HEK293 (cell line): ENCODE measurements at regions not wholly inside any gene's neighbourhood (a gene's known extent, or its start where the extent isn't known, plus 50 kb on each side); places are given as distances from the start of the nearest gene placed in this dataset.

Experiments
- CTCF ChIA-PET: fragments of 350-600 bp; formaldehyde crosslinking; extraction: SDS; loops from one replicate; lab custom pipeline; 2021; ENCODE audit warnings: antibody characterized with exemption; lab: Yijun Ruan, JAX
- POLR2A ChIA-PET: fragments of 300-600 bp; formaldehyde crosslinking; extraction: SDS; loops from one replicate; lab custom pipeline; 2020; ENCODE audit warnings: antibody characterized with exemption, inconsistent platforms; lab: Yijun Ruan, JAX
- H3K27ac ChIP-seq: fragments of 200-500 bp; sonication (Bioruptor generic); 2 replicates; pipeline ENCODE4 v1.5.1; 2014; ENCODE audit warnings: low read depth, low read length, control low read depth, inconsistent platforms; ENCODE audit errors: extremely low read depth
- H3K36me3 ChIP-seq, 2 experiments: fragments of 200-500 bp in 1 of 2; sonication (Bioruptor generic) in 1 of 2; 1 replicate in 1 of 2; 2 replicates in 1 of 2; pipeline ENCODE4 v1.5.1; 2014 to 2017; ENCODE audit warnings: inconsistent platforms in 2 of 2, low read length in 2 of 2; ENCODE audit not compliant: control insufficient read depth in 2 of 2, insufficient read depth in 1 of 2
- H3K4me1 ChIP-seq: fragments of 200-500 bp; sonication (Bioruptor generic); 2 replicates; pipeline ENCODE4 v1.5.1; 2014; ENCODE audit warnings: mild to moderate bottlenecking, low read length, inconsistent platforms; ENCODE audit not compliant: control insufficient read depth, insufficient read depth
- H3K4me3 ChIP-seq: 2 replicates; pipeline ENCODE4 v1.5.1; 2011; ENCODE audit warnings: low read depth, mild to moderate bottlenecking, control low read depth, low read length, moderate library complexity
- H3K9me3 ChIP-seq: fragments of 200-500 bp; sonication (Bioruptor generic); 2 replicates; pipeline ENCODE4 v1.5.1; 2014; ENCODE audit warnings: low read depth, low read length, inconsistent platforms; ENCODE audit not compliant: control insufficient read depth, insufficient read depth
- KLF8 ChIP-seq: fragments of 450-650 bp; formaldehyde crosslinking; IDR thresholded peaks from 2 replicates; pipeline ENCODE4 v1.5.1; 2016; ENCODE audit warnings: missing biosample characterization, missing genetic modification characterization
- ZBTB8A ChIP-seq: fragments of 450-650 bp; formaldehyde crosslinking; IDR thresholded peaks from 2 replicates; pipeline ENCODE4 v1.5.1; 2016; ENCODE audit warnings: missing biosample characterization, missing genetic modification characterization
- ZEB2 ChIP-seq: fragments of 450-650 bp; formaldehyde crosslinking; IDR thresholded peaks from 2 replicates; pipeline ENCODE4 v1.5.1; 2016; ENCODE audit warnings: missing biosample characterization, missing genetic modification characterization
- ZFP41 ChIP-seq: fragments of 450-650 bp; formaldehyde crosslinking; IDR thresholded peaks from 2 replicates; pipeline ENCODE4 v1.5.1; 2016; ENCODE audit warnings: missing biosample characterization, missing genetic modification characterization, borderline replicate concordance
- ZNF169 ChIP-seq: fragments of 450-650 bp; formaldehyde crosslinking; IDR thresholded peaks from 2 replicates; pipeline ENCODE4 v1.5.1; 2016; ENCODE audit warnings: missing biosample characterization, missing genetic modification characterization
- ZNF214 ChIP-seq: fragments of 450-650 bp; formaldehyde crosslinking; IDR thresholded peaks from 2 replicates; pipeline ENCODE4 v1.5.1; 2017; ENCODE audit warnings: missing biosample characterization, mild to moderate bottlenecking, missing genetic modification characterization, borderline replicate concordance
- ZNF248 ChIP-seq: fragments of 450-650 bp; formaldehyde crosslinking; IDR thresholded peaks from 2 replicates; pipeline ENCODE4 v1.5.1; 2017; ENCODE audit warnings: missing biosample characterization, missing genetic modification characterization
- ZNF423 ChIP-seq: fragments of 450-650 bp; formaldehyde crosslinking; IDR thresholded peaks from 2 replicates; pipeline ENCODE4 v1.5.1; 2016; ENCODE audit warnings: missing biosample characterization, missing genetic modification characterization
- ZNF473 ChIP-seq: fragments of 450-650 bp; formaldehyde crosslinking; IDR thresholded peaks from 2 replicates; pipeline ENCODE4 v1.5.1; 2017; ENCODE audit warnings: missing biosample characterization, missing genetic modification characterization
- ZNF521 ChIP-seq: fragments of 450-650 bp; formaldehyde crosslinking; IDR thresholded peaks from 2 replicates; pipeline ENCODE4 v1.5.1; 2017; ENCODE audit warnings: missing biosample characterization, mild to moderate bottlenecking, missing genetic modification characterization
- ZNF585B ChIP-seq: fragments of 450-650 bp; formaldehyde crosslinking; IDR thresholded peaks from 2 replicates; pipeline ENCODE4 v1.5.1; 2016; ENCODE audit warnings: missing biosample characterization, missing genetic modification characterization
- ZNF645 ChIP-seq: fragments of 450-650 bp; formaldehyde crosslinking; IDR thresholded peaks from 2 replicates; pipeline ENCODE4; 2016; ENCODE audit warnings: missing biosample characterization, missing genetic modification characterization
- ZNF701 ChIP-seq: fragments of 450-650 bp; formaldehyde crosslinking; IDR thresholded peaks from 2 replicates; pipeline ENCODE4 v1.5.1; 2016; ENCODE audit warnings: missing biosample characterization, missing genetic modification characterization
- TF ChIP-seq, protein P1 (sequence below): fragments of 450-650 bp; formaldehyde crosslinking; conservative IDR thresholded peaks from 2 replicates; pipeline ENCODE4 v1.5.1; 2016; ENCODE audit warnings: low read depth, missing biosample characterization, missing genetic modification characterization
- TF ChIP-seq, protein P2 (sequence below): fragments of 450-650 bp; formaldehyde crosslinking; IDR thresholded peaks from 2 replicates; pipeline ENCODE4 v1.5.1; 2016; ENCODE audit warnings: missing biosample characterization, missing genetic modification characterization
- TF ChIP-seq, protein P3 (sequence below): fragments of 450-650 bp; formaldehyde crosslinking; IDR thresholded peaks from 2 replicates; pipeline ENCODE4 v1.5.1; 2017; ENCODE audit warnings: missing biosample characterization, missing genetic modification characterization
- TF ChIP-seq, protein P4 (sequence below): fragments of 450-650 bp; formaldehyde crosslinking; IDR thresholded peaks from 2 replicates; pipeline ENCODE4 v1.5.0; 2017; ENCODE audit warnings: missing biosample characterization, missing genetic modification characterization, borderline replicate concordance

DNA sequence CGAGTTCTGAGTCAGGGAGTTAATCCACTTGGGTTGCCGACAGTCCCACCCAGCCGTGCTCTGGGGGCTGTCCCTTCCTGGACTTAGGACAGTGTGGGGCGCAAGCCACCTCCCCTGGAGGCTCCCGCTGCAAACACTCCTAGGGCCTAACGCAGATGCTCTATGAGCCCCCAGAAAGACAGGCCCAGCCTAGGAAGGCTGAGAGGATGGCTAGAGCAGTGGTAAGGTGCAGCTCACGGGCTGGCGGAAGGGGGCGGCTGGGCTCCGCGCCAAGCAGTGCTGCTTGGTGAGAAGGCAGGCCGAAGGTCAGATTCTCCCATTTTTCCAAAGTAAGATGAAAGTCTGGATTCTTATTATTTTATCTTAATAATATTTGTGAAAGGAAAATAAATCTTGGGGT, 84.6 kb upstream of the ALDH1L1 start (continued):
- TF ChIP-seq, protein P1, sequence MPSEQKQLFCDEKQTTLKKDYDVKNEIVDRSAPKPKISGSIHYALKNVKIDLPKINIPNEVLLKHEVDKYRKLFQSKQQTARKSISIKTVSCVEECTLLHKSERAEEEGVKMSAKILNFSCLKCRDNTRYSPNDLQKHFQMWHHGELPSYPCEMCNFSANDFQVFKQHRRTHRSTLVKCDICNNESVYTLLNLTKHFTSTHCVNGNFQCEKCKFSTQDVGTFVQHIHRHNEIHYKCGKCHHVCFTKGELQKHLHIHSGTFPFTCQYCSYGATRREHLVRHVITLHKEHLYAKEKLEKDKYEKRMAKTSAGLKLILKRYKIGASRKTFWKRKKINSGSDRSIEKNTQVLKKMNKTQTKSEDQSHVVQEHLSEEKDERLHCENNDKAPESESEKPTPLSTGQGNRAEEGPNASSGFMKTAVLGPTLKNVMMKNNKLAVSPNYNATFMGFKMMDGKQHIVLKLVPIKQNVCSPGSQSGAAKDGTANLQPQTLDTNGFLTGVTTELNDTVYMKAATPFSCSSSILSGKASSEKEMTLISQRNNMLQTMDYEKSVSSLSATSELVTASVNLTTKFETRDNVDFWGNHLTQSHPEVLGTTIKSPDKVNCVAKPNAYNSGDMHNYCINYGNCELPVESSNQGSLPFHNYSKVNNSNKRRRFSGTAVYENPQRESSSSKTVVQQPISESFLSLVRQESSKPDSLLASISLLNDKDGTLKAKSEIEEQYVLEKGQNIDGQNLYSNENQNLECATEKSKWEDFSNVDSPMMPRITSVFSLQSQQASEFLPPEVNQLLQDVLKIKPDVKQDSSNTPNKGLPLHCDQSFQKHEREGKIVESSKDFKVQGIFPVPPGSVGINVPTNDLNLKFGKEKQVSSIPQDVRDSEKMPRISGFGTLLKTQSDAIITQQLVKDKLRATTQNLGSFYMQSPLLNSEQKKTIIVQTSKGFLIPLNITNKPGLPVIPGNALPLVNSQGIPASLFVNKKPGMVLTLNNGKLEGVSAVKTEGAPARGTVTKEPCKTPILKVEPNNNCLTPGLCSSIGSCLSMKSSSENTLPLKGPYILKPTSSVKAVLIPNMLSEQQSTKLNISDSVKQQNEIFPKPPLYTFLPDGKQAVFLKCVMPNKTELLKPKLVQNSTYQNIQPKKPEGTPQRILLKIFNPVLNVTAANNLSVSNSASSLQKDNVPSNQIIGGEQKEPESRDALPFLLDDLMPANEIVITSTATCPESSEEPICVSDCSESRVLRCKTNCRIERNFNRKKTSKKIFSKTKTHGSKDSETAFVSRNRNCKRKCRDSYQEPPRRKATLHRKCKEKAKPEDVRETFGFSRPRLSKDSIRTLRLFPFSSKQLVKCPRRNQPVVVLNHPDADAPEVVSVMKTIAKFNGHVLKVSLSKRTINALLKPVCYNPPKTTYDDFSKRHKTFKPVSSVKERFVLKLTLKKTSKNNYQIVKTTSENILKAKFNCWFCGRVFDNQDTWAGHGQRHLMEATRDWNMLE (tag by site-specific recombination), result no peak
- no peak for TF ChIP-seq ZNF473
- TF ChIP-seq ZEB2, result no peak

DNA sequence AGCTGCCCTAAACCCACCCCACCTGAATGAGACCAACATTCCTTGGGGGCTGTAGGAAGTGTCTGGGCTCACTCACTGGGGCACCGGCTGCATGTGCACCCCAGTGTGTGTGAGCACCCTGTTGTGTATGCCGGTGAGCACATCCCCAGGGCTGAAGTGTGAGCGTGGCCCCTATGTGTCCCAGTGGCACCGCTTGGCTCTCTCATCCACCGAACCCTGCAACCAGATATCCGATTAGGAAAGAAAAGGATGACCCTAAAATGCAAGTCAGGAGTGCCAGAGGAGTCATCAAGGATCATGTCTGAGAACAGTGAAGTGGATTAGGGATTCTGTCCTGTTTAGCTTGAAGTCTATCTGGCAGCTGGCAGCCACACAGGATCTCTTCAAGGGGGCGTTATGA, 84.0 kb upstream of the ALDH1L1 start:
- Histone ChIP-seq H3K9me3 (no peaks in the 10 kb centered on the region), H3K27ac (no peak overlapping the region), H3K4me1 (no peaks in the 10 kb centered on the region), H3K36me3 (no peaks in the 10 kb centered on the region), H3K4me3 (no peak overlapping the region)
- ChIA-PET CTCF (interaction anchor here (0.6 kb wide), 1 partner anchor 1291 kb away, joined by 7 read pairs; no protein-coding TSS in a partner anchor), POLR2A (no interaction called here)
- TF ChIP-seq ZBTB8A (tag by site-specific recombination) (no peak), ZNF248 (tag by site-specific recombination) (no peak), ZNF701 (tag by site-specific recombination) (no peak), ZNF423 (tag by site-specific recombination) (no peak), ZNF521 (no peak), ZFP41 (tag by site-specific recombination) (no peak), ZNF214 (tag by site-specific recombination) (no peak), ZNF585B (no peak), ZNF645 (no peak), KLF8 (tag by site-specific recombination) (no peak), ZNF169 (tag by site-specific recombination) (no peak)
- TF ChIP-seq, protein P2, sequence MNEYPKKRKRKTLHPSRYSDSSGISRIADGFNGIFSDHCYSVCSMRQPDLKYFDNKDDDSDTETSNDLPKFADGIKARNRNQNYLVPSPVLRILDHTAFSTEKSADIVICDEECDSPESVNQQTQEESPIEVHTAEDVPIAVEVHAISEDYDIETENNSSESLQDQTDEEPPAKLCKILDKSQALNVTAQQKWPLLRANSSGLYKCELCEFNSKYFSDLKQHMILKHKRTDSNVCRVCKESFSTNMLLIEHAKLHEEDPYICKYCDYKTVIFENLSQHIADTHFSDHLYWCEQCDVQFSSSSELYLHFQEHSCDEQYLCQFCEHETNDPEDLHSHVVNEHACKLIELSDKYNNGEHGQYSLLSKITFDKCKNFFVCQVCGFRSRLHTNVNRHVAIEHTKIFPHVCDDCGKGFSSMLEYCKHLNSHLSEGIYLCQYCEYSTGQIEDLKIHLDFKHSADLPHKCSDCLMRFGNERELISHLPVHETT (tag by site-specific recombination), result no peak
- TF ChIP-seq, protein P3, sequence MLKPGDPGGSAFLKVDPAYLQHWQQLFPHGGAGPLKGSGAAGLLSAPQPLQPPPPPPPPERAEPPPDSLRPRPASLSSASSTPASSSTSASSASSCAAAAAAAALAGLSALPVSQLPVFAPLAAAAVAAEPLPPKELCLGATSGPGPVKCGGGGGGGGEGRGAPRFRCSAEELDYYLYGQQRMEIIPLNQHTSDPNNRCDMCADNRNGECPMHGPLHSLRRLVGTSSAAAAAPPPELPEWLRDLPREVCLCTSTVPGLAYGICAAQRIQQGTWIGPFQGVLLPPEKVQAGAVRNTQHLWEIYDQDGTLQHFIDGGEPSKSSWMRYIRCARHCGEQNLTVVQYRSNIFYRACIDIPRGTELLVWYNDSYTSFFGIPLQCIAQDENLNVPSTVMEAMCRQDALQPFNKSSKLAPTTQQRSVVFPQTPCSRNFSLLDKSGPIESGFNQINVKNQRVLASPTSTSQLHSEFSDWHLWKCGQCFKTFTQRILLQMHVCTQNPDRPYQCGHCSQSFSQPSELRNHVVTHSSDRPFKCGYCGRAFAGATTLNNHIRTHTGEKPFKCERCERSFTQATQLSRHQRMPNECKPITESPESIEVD (tag by site-specific recombination), result no peak
- TF ChIP-seq, protein P4, sequence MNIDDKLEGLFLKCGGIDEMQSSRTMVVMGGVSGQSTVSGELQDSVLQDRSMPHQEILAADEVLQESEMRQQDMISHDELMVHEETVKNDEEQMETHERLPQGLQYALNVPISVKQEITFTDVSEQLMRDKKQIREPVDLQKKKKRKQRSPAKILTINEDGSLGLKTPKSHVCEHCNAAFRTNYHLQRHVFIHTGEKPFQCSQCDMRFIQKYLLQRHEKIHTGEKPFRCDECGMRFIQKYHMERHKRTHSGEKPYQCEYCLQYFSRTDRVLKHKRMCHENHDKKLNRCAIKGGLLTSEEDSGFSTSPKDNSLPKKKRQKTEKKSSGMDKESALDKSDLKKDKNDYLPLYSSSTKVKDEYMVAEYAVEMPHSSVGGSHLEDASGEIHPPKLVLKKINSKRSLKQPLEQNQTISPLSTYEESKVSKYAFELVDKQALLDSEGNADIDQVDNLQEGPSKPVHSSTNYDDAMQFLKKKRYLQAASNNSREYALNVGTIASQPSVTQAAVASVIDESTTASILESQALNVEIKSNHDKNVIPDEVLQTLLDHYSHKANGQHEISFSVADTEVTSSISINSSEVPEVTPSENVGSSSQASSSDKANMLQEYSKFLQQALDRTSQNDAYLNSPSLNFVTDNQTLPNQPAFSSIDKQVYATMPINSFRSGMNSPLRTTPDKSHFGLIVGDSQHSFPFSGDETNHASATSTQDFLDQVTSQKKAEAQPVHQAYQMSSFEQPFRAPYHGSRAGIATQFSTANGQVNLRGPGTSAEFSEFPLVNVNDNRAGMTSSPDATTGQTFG (tag by site-specific recombination), result no peak
